GM18870 (cell line): ENCODE measurements at regions not wholly inside any gene's neighbourhood (a gene's known extent, or its start where the extent isn't known, plus 50 kb on each side); places are given as distances from the start of the nearest gene placed in this dataset.
A peak's percentile ranks its signal among the peaks of the same experiment; 100 is the strongest.

Experiments
- ATAC-seq: cut with Tn5 transposase; IDR thresholded peaks from one replicate; pipeline ENCODE4 v1.9.1; 2021; ENCODE audit warnings: moderate library complexity; ENCODE audit not compliant: unreplicated experiment

- ATAC-seq: no peak
These were observed 130.3 kb upstream of the CXCR4 start for GRCh38 chr2:136248242-136248641.

GRCh38 chr2:136247204-136247950, 129.4 kb upstream of the CXCR4 start:
- no peak for ATAC-seq

DNA sequence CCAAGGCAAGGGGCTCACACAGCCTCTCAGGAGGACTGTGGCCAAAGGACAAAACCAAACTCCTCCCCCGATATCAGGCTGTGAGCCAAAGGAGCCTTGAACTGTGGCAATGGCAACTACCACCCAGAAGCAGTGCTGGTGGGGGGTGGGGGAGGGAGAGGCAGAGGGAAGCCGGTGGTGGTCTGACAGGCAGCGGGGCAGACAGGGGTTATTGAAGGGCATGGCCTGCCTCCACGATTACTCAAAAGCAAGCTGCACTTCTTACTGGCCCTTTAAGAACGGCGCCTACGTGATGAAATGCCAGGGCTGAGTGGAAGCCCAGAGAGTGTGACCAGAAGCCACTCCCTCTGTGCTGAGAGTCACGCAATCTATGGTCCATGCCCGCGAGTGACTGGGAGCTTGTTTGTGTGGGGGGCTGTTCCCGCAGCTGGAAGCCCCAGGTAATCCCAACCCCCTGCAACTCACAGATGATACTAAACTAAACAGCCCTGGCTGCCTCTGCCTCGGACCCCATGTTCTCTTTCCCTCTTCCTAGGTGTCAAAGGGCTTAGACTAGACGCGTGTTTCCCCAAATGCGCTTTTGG, 128.2 kb upstream of the CXCR4 start:
- peak; percentile 59 for ATAC-seq

GRCh38 chr2:136245211-136245610, 127.3 kb upstream of the CXCR4 start:
- ATAC-seq: no peak

DNA sequence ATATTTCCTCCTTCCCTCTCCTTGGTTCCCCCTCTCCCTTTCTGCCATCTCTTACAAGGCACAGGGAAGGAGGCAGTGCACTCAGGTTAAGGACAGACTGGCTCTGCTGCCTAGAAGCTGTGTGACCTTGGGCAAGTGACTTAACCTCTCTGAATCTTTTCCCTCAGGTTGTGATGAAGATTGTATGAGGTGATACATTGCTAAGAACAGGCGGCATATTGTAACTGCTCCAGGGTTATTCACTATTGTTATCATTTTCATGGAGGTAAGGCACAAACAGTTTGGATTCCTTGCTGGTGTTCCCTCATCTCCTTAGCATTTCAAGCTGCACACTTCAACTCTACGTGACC, 126.6 kb upstream of the CXCR4 start:
- no peak for ATAC-seq

DNA sequence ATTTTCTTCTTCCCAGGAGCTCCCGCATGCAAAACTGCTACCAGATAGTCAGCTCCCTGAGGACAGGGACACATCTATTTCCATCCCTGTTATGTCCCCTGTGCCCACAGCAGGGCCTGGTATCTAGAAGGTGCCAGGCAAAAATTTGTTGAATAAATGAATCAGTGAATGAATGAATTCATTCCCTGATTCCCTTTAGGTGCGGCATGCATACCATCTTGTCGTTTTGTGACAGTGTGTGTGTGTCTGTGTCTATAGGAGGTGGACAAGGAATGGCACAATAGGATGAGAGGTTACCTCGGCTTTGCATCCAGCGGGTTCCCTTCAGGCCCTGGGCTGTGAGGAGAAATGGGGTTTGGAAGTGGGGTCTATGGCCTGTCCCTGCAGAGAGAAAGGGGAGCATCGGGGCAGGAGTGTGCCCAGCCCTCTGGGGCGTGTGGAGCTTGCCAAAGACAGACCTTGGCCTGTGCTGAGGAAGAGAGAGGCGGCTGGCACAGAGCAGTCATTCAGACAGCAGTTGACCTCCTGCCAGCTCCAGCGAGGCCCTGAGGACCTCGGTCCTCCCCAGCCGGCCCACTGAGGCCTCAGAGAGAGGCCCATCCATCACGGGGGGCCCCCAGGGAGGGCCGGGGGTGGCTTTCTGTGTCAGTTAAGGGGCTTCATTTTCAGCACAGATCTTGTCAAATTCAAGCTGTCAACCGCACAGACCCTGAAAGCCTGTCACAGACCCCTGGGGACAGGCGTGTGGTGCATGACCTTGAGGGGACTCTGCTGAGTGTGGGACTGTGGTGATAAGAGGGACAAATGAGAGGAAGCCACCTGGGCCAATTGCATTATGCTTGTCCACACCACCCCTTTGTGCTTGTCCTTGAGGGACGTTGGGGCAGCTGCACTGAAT, 125.9 kb upstream of the CXCR4 start:
- no peak for ATAC-seq

- ATAC-seq: no peak
These were observed 124.8 kb upstream of the CXCR4 start for GRCh38 chr2:136242687-136243277.

- no peak for ATAC-seq
These were observed 124.2 kb upstream of the CXCR4 start for GRCh38 chr2:136242100-136242499.

DNA sequence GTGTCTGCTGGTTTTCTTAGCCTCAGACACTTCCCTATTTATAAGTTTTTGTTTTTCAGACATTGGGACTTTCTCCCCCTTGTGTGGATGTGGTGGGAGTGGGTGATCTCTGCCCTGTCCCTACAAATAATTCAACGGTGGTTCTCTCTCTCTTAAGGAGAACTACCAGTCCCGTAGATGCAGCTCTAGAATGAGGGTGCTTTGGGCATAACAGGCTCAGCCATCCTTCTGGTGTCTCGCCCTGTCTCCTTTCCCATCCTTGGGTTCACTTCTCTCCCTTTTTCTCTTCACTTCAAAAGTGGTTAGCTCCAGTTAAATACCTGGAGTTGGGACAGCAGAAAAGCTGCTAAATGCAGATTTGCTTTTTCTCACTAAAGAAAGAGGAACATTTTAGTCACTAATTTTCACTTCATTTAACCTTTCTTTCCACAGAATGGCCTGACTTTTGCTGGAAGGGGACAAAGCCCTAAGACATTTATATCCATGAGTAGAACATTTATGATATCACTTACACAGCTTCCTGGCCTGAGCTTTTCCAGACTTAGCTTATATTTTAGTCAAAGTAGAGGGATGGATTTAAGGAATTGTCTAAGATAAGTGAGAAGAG, 121.2 kb upstream of the CXCR4 start:
- no peak for ATAC-seq

DNA sequence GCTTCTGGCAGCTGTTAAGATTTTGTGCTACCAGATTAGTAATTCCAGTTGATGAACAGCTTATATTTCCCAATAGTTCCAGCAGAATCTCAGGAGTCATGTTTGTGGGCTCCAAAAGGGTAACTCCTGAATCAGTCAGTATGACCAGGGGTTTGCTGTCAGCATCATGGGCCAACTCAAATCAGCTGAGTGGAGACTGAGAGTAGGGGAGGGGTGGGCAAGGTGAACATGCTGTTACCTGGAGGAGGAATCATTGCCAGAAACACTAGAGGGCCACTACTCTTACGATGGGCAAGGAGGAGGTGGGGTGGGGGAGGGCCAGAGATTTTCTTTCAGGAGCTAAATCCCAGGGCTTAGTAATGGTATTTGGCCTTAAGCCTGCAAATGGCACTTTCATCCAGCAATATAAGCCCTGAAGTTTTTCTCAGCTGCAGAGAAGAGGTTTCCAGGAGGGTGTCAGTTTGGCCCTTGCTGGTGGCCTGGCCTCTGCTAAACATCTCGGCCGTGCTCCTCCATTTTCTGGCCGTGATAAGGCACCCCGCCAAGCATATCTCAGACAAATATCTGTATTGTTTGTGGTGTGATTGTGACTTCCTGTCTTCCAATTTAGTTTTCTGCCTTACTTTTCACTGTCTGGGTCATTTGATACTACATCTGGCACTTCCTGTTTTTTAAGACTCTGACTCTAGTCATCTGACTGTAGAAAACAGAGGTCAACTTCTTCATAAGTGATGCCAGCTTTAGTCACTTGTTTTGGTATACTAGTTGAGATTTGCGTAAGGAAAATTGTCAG, 120.5 kb upstream of the CXCR4 start:
- ATAC-seq: peak; percentile 90

DNA sequence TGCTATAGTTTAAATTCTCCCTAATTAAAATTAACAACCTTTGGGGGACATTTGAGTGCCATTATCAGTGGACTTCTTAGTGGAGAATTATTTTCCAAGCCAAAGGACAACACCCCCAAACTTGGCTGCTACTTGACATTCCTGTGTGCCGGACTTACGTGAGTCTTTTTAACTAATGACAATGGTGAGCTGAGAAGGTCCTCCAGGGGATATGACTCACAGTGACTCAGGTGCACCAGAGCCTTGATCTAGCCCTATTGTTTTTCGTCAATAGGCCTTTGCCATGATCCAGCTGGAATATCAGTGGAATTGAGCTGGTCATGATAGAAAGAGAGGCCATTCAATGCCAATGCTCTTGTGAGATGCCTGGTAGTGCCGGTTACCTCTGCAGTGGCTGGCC, 118.1 kb upstream of the CXCR4 start:
- ATAC-seq: no peak

DNA sequence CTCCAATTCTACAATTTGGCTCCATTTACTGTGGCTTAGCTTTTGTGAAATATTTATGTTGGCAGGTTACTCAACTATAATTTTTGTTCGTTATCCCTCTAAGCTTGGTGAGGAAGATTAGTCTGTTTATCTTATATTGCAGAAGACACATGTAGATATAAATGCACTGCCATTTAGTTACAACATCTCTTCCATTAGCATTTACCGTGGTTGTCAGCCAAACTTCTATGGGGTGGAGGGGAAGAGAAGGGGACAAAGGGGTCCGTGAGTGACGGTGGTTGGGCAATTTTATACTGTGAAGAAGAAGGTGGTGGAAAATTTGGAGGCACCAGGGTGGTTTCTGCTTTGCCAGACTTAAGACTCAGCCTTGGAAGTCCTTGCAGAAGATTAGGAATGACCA, 117.6 kb upstream of the CXCR4 start:
- no peak for ATAC-seq

DNA sequence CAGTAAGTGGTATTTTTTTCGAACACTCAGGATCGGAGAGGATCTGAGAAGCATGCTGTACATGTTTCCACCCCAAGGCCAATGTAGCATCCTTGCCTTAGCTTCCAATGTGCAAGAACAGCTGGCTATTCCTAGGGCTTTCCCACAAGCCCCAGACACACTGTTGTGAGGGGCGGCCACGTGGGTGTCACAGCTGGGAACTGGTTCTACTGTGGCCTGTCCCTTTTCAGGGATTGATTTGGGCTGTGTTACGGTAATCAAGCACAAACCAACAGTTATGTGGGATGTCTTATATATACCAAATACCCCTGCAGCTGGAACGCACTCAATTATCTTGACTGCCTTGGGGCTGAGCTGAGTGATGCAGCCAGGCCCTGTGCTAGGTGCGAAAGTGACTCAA, 116.3 kb upstream of the CXCR4 start:
- ATAC-seq: no peak

DNA sequence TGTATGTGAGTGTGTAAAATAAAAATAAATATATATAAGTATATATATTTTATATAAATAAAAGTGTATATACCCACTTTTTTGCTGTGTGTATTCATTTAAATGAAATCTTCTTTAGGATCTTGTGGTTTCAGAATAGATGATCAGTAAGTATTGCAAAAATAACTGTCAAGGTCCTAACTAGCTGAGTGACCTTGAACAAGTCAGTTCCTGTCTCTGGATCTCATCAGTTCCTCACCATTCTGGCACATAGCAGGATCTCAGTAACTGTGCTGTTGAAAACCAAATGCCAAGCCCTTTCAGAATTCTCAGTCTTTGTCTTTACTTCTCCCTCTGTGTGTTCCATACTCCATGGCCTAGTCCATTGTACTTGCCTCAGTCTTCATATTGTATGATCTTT, 115.3 kb upstream of the CXCR4 start:
- ATAC-seq: no peak

GRCh38 chr2:136232456-136233172, 114.7 kb upstream of the CXCR4 start:
- ATAC-seq: no peak

DNA sequence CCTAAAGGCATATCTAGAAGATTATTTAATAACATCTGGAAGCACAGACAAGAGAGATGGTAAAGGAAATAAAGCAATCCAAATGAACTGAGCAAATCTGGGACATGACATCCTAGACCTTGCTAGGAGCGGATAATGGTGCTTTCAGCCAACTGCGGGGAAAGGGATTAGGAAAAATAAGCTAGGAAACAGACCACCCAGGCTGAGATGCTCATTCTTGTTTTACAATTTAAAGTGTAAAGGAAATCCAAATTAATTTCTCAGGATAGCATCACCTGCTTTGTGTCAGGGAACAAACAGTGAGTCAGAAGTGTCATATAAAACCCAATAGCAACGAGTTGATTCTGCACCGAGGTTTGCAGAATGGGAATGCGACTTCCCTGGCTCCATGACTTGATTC, 112.5 kb upstream of the CXCR4 start:
- no peak for ATAC-seq

- ATAC-seq: no peak
These were observed 109.0 kb upstream of the CXCR4 start for GRCh38 chr2:136226903-136227302.

- peak; percentile 73 for ATAC-seq
These were observed 108.2 kb upstream of the CXCR4 start for GRCh38 chr2:136225950-136226835.

DNA sequence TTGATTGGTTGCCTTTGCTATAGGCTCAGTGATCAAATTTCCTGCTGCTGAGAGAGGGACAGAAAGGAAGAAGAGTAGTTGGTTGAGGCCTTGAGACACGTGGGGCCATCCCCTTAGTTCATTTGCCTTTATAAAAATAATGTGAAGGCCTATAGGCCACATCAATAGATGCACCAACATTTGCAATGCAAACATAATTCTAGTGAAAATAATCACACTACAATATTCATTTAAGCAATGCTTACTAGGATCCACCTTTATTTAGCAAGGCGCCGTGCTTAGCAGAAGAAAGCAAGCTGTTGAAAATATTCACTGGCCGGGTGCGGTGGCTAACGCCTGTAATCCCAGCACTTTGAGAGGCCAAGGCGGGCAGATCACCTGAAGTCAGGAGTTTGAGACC, 105.3 kb upstream of the CXCR4 start:
- no peak for ATAC-seq
